RPMI8226 (cell line): ENCODE measurements at regions not wholly inside any gene's neighbourhood (a gene's known extent, or its start where the extent isn't known, plus 50 kb on each side); places are given as distances from the start of the nearest gene placed in this dataset.
"Not testable (repeated sequence)": the region's sequence is repeated elsewhere in the genome, so short reads cannot be mapped to it uniquely, and the experiment has no call there.

Experiments used
- DNase-seq: peaks from one replicate; pipeline ENCODE4 v3.0.0-alpha.2; 2015

DNA sequence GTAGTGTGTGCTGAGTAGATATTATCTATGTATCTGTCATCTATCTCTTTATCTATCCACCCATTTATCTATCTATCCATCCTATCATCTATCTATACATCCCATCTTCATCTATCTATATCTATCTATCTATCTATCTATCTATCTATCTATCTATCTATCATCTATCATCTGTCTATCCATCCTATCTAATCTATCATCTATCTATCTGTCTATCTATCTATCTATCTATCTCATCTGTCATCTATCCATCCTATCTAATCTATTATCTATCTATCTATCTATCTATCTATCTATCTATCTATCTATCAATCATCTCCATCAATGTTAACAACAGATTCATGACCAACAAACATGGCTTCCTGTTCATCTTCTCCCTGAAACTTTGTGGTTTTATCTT lies 90.5 kb upstream of the SLC24A3 start:
- DNase-seq, result no peak

DNA sequence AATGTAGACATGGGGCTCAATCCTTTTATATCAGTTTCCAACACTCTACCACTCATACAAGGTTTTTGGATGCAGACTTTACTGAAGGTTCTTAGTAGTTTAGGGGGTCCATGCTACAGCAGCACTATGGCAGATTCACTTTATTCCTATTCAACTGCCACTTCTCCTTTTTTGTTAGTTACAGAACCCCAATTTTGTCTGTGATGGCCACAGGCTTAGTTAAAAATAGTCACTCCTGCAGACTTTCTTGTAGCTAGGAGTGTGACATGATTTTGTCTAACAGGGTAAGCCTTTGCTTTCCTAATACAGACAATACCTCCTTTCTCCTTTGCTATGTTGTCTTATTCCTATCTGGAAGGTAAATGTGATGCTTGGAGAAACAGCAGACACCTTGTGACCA lies 90.0 kb upstream of the SLC24A3 start:
- DNase-seq, result no peak

DNA sequence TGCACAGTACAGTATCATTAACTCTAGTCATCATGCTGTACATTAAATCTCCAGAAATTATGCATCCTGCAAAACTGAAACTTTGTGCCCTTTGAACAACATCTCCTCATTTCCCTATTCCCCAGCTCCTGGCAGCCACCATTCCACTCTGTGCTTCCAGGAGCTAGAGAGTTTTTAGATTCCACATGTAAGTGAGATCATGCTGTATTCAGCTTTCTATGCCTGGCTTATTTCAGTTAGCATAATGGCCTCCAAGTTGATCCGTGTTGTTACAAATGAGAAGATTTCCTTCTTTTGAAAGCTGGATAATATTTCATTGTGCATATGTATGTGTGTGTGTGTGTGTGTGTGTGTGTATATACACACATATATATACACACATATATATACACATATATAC lies 86.9 kb upstream of the SLC24A3 start:
- DNase-seq, result no peak

DNA sequence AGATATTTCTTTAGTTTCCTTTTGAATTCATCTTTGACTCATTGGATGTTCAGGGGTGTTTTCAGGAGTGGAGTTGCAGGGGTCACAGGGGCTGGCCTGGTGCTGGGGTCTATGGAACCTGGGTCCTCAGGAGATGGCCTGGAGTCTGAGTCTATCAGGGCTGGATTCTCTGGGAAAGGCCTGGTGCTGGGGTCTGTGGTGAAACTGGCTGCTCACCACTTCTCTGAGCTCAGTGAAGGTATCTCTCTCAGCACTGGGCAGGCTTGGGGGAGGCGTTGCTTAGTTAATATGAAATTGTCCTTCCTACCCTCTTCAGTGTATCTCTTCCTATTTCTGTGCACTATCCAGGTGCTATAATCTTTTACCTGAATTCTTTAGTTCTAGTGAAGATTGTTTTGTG lies 83.1 kb upstream of the SLC24A3 start:
- no peak for DNase-seq

DNA sequence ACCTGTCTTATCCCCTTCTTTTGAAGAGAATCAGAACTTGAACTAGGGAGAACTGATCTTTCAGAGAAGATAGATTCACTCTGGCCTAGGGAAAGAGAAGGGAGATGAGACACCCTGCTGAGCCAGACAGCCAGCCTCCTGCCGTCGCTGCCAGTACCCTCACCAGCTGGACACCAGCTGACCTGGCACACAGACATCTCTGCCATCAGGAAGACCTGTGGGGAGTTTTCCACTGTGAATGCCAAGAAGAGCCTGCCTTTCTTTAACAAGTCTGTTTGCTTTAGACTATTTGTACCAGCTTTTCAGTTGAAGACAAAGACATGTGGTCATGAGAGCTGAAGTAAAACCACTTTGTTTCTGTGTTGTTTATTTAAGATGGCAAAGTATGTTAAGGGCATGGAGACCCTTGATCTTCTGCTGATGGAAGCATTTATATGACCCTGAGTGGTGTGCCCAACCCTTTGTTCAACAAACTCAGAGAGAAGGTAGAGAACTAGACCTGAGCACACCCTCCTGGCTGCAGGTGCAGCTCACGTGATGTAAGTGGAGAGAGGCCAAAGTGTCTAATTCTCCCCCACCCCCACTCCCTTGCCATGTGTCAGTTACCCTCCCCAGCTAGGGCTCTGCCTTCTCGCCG lies 82.3 kb upstream of the SLC24A3 start:
- peak; percentile 75 for DNase-seq

DNA sequence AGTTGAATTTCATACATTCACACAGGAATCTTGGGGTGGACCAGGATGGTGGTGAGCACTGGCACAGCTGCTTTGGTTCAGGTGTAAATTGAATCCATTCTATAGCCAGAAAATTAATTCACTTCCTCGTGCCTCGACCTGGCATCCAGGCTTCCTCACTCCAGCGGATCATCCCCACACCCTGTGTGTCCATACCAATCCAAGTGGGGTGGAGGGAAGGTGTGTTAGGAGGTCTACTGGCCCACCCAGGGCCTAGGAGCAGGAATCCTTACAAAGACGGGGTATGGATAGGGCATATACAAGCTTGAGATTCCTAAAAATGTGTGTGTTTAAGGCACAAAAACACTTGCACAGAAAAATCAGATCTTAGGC lies 81.8 kb upstream of the SLC24A3 start:
- DNase-seq, result no peak

DNA sequence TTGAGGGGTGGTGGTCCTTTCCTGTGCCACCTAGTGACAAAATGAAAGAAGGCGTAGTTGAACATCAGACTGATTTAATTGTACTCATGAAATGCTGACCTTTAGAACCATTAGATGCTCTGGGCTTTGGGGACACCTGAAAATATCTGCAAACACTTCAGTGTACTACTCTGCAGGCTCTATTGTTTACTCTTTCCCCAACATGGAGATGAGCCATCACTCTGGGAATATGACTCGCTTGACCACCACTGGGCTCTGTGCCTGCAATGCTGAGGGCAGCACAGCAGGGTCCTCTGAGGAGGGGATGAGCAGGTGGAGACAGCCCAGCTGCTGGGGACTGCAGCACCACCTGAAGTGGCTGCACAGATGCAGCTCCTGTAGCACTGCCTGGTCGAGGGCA lies 74.8 kb upstream of the SLC24A3 start:
- DNase-seq, result no peak

DNA sequence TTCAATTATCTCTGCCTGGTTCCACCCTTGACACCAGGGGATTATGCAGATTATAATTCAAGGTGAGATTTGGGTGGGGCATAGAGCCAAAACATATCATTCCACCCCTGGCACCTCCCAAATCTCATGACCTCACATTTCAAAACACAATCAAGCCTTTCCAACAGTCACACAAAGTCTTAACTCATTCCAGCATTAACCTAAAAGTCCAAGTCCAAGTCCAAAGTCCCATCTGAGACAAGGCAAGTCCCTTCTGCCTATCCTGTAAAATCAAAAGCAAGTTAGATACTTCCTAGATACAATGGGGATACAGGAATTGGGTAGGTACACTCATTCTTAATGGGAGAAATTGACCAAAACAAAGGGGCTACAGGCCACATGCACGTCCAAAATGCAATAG lies 73.7 kb upstream of the SLC24A3 start:
- no peak for DNase-seq

DNA sequence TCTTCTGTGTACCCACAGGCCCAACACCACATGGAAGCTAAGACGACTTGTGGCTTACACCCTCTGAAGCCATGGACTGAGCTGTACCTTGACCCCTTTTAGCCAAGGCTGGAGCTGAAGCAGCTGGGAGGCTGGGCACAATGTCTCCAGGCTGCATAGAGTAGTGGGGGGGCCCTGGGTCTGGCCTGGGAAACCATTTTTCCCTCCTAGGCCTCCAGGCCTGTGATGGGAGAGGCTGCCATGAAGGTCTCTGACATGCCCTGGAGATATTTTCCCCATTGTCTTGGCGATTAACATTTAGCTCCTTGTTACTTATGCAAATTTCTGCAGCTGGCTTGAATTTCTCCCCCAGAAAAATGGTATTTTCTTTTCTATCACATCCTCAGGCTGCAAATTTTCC lies 72.9 kb upstream of the SLC24A3 start:
- DNase-seq, result not testable (repeated sequence)

DNA sequence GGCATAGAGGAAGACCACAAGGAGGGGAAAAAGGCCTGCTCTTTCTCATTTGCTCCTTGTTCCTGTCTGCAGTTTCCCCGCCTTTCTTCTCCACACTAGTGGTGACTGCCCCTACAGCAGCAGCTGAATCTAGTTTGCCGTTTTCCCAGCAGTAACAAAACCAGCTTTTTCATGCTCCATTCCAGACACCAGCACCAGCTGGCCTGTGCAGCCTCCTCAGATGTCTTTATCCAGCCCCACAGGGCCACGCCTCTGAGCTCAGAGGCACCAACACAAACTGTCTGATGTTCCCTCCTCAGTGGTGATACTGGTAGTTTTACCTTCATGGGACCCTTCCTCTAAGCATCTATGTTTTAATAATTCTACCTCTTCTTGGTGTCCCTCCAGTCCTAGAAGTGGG lies 70.4 kb upstream of the SLC24A3 start:
- no peak for DNase-seq

DNA sequence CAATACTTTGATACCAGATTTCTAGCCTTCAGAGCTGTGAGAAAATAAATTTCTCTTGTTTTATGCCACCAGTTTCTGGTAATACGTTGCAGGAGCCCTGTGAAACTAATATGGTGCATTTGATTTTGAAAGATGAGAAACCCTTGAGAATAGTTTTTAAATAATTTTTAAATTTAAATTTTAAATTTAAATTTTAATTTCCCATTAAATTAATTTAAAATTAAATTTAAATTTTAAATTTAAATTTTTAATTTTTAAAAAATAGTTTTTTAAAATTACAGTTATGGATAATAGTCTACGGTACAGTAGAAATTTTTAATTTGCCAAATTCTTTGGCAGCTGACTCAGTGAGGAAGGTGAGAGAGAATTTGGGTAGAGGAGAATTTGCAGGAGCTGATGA lies 68.6 kb upstream of the SLC24A3 start:
- no peak for DNase-seq

DNA sequence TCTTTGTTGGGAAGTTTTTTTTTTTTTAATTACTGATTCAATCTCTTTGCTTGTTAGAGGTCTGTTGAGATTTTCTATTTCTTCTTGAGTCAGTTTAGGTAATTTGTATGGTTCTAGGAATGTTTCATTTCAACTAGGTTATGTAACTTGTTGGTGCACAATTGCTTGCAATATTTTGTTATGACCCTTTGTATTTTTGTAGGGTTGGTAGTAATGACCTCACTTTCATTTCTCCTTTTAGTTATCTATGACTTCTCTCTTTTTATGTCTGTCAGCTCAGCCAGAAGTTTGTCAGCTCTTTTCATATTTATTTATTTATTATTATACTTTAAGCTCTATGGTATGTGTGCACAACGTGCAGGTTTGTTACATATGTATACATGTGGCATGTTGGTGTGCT lies 51.1 kb upstream of the SLC24A3 start:
- no peak for DNase-seq
